ENCODE measurements at regions not wholly inside any gene's neighbourhood (a gene's known extent, or its start where the extent isn't known, plus 50 kb on each side); places are given as distances from the start of the nearest gene placed in this dataset.
"Not testable (repeated sequence)": the region's sequence is repeated elsewhere in the genome, so short reads cannot be mapped to it uniquely, and the experiment has no call there.

DNA sequence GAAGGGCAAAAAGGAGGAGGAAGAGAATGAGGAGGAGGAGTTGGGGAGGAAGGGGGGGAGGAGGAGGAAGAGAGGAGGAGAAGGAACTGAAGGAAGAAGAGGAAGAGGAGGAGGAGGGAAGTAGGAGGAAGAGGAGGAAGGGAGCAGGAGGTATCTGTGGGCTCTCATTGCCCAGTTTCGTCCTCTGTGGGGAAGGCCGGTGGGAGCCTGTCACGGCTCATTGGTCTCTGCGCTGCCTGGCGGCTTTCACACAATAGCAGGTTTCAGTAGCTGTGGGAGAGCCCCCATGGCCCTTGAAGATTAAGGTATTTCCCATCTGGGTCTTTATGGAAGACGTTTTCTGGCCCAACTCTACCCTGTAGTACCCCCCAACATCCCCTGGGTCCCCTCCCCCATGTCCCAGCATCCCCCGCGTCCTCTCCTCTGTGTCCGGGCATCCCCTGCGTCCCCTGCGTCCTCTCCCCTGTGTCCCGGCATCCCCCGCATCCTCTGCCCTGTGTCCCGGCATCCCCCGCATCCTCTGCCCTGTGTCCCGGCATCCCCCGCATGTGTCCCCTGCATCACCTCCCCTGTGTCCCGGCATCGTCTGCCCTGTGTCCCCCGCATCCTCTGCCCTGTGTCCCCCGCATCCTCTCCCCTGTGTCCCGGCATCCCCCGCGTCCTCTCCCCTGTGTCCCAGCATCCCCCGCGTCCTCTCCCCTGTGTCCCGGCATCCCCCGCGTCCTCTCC is 278.2 kb upstream of the SFSWAP start:
- TF ChIP-seq, protein P1, sequence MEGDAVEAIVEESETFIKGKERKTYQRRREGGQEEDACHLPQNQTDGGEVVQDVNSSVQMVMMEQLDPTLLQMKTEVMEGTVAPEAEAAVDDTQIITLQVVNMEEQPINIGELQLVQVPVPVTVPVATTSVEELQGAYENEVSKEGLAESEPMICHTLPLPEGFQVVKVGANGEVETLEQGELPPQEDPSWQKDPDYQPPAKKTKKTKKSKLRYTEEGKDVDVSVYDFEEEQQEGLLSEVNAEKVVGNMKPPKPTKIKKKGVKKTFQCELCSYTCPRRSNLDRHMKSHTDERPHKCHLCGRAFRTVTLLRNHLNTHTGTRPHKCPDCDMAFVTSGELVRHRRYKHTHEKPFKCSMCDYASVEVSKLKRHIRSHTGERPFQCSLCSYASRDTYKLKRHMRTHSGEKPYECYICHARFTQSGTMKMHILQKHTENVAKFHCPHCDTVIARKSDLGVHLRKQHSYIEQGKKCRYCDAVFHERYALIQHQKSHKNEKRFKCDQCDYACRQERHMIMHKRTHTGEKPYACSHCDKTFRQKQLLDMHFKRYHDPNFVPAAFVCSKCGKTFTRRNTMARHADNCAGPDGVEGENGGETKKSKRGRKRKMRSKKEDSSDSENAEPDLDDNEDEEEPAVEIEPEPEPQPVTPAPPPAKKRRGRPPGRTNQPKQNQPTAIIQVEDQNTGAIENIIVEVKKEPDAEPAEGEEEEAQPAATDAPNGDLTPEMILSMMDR (IDR thresholded peaks at IDR 0.05): no peak
- no peaks in the 10 kb centered on the region for H3K36me3 Mint-ChIP-seq (ENCODE audit: low read depth)
- peaks cover 64% of the 10 kb centered on the region for H3K27me3 Mint-ChIP-seq (ENCODE audit: low read depth, poor library complexity)
- H3K27ac Mint-ChIP-seq: no peak overlapping the region
- peaks cover 5% of the 10 kb centered on the region for H3K9me3 Mint-ChIP-seq
- DNase-seq: peak; percentile 48
- H3K4me1 Mint-ChIP-seq: peaks cover 29% of the 10 kb centered on the region
- no peak overlapping the region for H3K4me3 Mint-ChIP-seq

DNA sequence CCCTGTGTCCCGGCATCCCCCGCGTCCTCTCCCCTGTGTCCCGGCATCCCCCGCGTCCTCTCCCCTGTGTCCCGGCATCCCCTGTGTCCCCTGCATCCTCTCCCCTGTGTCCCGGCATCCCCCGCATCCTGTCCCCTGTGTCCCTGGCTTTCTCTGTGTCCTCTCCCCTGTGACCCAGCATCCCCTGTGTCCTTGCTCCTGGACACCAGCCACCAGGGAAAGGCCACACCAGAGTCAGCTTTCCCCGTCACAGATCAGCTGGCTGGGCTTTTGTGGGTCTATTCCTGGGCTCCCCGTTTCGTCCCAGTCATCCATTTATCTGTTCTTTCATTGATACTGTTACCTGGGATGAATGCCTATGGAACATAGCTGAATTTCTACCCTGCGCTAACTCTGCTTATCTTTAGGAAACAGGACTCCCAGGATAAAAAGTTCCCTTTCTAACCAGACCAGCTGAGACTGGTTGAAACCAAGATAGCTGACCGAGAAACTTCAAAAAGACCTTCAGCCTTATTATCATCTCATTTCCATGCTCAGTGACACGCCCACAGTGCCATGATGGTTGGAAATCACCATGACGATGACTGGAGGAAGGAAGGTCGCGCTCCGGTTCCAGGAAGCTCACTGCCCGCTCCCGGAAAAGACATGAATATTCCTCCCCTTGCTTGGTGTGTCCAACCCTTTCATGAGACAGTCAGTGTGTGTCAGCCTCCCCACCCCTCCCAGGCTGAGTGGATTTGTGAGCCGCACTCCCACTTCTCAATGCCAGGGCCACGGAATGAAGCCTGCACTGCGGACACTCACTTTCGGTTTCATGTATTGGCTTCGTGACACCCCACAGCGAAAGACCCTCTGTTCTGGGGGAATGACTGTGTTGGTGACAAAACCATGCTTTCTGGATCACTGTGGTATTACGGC is 276.4 kb upstream of the SFSWAP start:
- H3K36me3 Mint-ChIP-seq (ENCODE audit: low read depth): no peaks in the 10 kb centered on the region
- peaks cover 64% of the 10 kb centered on the region for H3K27me3 Mint-ChIP-seq (ENCODE audit: low read depth, poor library complexity)
- peaks cover 5% of the 10 kb centered on the region for H3K9me3 Mint-ChIP-seq
- H3K4me1 Mint-ChIP-seq: peaks cover 38% of the 10 kb centered on the region
- no peak overlapping the region for H3K4me3 Mint-ChIP-seq
- H3K27ac Mint-ChIP-seq: no peak overlapping the region
- no peak for DNase-seq
- TF ChIP-seq, protein P1 (IDR thresholded peaks at IDR 0.05): no peak

DNA sequence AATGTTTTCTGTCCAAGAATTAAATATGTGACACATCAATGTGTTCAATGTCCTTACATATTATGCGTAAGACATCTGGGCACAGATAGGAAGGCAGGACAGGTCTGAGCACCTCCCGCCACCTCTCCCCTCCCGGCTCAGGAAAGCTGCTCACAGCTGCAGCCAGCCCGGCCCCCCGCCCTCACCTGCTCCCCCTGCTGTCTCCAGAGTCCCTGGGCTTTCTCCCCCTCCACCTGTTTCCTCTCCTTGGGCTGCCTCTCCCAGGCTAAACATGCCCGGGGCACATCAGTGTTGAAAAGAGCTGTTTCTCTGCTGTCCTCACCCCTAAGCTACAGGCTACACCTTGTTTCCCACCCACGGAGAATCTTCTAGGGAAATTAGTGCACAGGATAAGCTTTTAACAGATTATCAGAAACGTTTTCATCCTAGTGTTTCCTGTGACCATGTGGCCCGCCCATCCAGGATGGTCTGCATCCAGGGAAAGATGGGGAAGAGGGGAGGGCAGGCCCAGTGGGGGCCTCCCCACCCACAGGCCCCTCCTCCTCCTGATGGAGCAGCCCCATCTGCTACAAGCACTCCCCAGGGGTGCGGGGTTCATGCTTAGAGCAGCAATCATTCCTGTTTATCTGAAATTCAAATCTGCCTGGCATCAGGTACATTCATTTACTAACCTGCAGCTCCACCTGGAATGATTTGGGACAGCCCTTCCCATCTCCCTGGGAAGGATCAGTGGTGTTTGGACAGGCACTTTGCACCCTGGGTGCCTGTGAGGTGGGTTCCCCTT is 273.8 kb upstream of the SFSWAP start:
- Mint-ChIP-seq H3K4me3 (no peak overlapping the region), H3K27me3 (ENCODE audit: low read depth, poor library complexity) (peaks cover 53% of the 10 kb centered on the region), H3K9me3 (no peaks in the 10 kb centered on the region), H3K4me1 (peaks cover 37% of the 10 kb centered on the region), H3K27ac (no peak overlapping the region), H3K36me3 (ENCODE audit: low read depth) (no peaks in the 10 kb centered on the region)
- no peak for DNase-seq
- TF ChIP-seq, protein P1 (IDR thresholded peaks at IDR 0.05): no peak

DNA sequence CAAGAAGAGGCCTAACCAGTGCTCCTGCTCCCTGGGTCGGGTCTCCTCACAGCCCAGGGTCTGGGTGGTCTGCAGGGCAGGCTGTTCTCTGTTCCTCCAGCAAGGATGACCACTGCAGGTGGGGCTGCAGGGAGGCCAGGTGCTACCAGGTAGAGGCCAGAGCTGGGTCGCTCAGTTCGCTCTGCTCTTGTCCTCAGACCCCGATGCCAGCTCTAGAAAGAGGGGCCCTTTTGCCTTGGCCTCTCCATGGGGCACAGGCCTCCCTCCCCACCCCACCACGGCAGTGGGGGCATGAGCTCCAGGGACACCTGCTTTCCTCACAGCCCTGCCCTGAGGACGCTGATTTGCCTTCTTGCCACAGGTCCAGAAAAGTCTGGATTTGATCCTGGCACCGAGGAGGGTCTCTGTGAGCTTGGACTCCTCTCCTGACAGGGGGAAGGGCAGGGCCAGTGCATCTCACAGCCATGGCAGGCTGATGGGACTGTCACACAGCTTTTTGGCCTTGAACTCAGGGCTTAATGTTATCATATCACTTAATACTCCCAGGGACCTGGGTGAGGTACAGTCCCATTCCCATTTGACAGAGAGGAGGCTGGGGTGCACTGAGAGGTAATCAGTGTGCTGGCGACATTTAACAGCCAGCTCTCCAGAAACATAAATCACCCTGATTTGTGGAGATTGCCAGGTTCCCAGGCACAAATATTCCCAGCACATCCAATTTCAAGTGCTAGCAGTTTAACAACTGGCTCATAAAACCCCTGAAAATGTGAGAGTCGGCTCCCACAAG is 273.0 kb upstream of the SFSWAP start:
- no peak overlapping the region for H3K4me3 Mint-ChIP-seq

DNA sequence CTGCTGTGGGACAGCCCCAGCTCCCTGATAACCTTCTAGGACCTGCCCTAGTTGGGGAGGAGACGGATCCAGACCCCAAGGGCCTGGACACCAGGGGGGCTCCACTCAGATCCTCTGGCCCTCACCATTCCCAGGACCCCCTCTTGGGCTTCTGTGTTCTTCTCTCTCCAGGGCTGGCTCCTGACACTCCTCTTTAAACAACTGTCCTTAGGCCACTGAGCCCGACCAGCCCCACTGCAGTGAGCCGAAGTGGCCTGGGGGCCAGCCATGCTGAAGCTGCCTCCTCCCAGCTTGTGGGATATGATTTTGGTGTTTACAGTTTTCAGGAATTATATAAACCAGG is 272.4 kb upstream of the SFSWAP start:
- H3K27ac Mint-ChIP-seq; H3K4me3 Mint-ChIP-seq; H3K9me3 Mint-ChIP-seq; H3K36me3 Mint-ChIP-seq (ENCODE audit: low read depth); DNase-seq: not testable (repeated sequence)
- peaks cover 36% of the 10 kb centered on the region for H3K4me1 Mint-ChIP-seq
- H3K27me3 Mint-ChIP-seq (ENCODE audit: low read depth, poor library complexity): peaks cover 46% of the 10 kb centered on the region

More for the DNA sequence above, 273.0 kb upstream of the SFSWAP start:
- Mint-ChIP-seq H3K27me3 (ENCODE audit: low read depth, poor library complexity) (peaks cover 47% of the 10 kb centered on the region), H3K36me3 (ENCODE audit: low read depth) (no peaks in the 10 kb centered on the region), H3K9me3 (no peaks in the 10 kb centered on the region), H3K27ac (no peak overlapping the region), H3K4me1 (peaks cover 36% of the 10 kb centered on the region)
- DNase-seq: no peak
- TF ChIP-seq, protein P1 (IDR thresholded peaks at IDR 0.05): no peak
